Esophagus muscularis mucosa (tissue), 4 donors: ENCODE measurements at regions not wholly inside any gene's neighbourhood (a gene's known extent, or its start where the extent isn't known, plus 50 kb on each side); places are given as distances from the start of the nearest gene placed in this dataset.
"Not testable (repeated sequence)": the region's sequence is repeated elsewhere in the genome, so short reads cannot be mapped to it uniquely, and the experiment has no call there.

ENCODE experiments used
- DNase-seq: peaks from one replicate; pipeline ENCODE4 v3.0.0-alpha.2; 2017; ENCODE audit errors: extremely low spot score
- H3K27ac ChIP-seq, 4 donors: fragments of 200-600 bp; sonication (generic); replicated peaks in 1 of 4; 1 replicate in 3 of 4; 2 replicates in 1 of 4; pipeline ENCODE4 v1.5.1; 2016 to 2019; ENCODE audit warnings: mild to moderate bottlenecking in 1 of 4
- H3K27me3 ChIP-seq, 4 donors: fragments of 200-600 bp; sonication (generic); one replicate each; pipeline versions ENCODE4 v1.5.1 to v1.6.0; 2016 to 2019
- H3K36me3 ChIP-seq, 4 donors: fragments of 200-600 bp; sonication (generic); one replicate each; pipeline ENCODE4 v1.5.1; 2016 to 2019
- H3K4me1 ChIP-seq, 4 donors: fragments of 200-600 bp; sonication (generic); one replicate each; pipeline ENCODE4 v1.5.1; 2016 to 2019
- H3K4me3 ChIP-seq, 4 donors: fragments of 200-600 bp; sonication (generic); 1 replicate in 2 of 4; 2 replicates in 2 of 4; pipeline ENCODE4 v1.5.1; 2016 to 2019; ENCODE audit warnings: mild to moderate bottlenecking in 4 of 4, moderate library complexity in 1 of 4
- H3K9me3 ChIP-seq, 4 donors: fragments of 200-600 bp; sonication (generic); 1 replicate in 3 of 4; 2 replicates in 1 of 4; pipeline ENCODE4 v1.5.1; 2016 to 2019
- WGBS: methylation state at CpG from one replicate; pipeline ENCODE4 v1.1.5; 2018; 5-methylcytosine and 5-hydroxymethylcytosine counted together
- intact Hi-C: fragments of 100-400 bp; cut with DNase I; formaldehyde crosslinking; loops from one replicate; pipeline ENCODE4 v1.15.1; 2023

GRCh38 chr15:30688684-30689083 lies 62.8 kb downstream of the ARHGAP11B start:
- WGBS = 93% methylated on average over 5 of the region's 5 CpGs
- H3K27me3 ChIP-seq, H3K4me3 ChIP-seq, H3K36me3 ChIP-seq, H3K27ac ChIP-seq, intact Hi-C loops, H3K4me1 ChIP-seq, H3K9me3 ChIP-seq: not testable (repeated sequence)
- DNase-seq = peak; percentile 70

DNA sequence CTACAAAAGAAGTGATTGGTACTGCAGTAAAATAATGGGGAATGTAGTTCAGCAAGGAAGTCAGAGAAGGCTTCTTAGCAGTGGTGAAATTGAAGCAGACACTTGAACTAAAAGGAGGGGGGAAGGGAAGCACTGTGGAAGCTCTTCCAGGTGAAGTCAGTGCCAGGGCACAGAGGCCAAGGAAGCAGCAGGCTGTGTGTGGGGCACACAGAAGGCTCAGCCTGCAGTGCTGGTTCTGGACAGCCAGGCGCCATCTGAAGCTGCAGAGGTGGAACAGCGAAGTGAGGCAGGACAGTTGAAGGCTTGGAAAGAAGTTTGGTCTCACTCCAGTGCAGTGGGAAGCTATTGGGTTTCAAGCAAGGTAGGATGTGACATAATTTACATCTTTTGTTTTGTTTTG lies 64.2 kb downstream of the ARHGAP11B start:
- 97% methylated on average over 2 of the region's 2 CpGs for WGBS
- intact Hi-C loops, H3K4me1 ChIP-seq, DNase-seq, H3K27me3 ChIP-seq, H3K4me3 ChIP-seq, H3K36me3 ChIP-seq, H3K9me3 ChIP-seq, H3K27ac ChIP-seq: not testable (repeated sequence)

DNA sequence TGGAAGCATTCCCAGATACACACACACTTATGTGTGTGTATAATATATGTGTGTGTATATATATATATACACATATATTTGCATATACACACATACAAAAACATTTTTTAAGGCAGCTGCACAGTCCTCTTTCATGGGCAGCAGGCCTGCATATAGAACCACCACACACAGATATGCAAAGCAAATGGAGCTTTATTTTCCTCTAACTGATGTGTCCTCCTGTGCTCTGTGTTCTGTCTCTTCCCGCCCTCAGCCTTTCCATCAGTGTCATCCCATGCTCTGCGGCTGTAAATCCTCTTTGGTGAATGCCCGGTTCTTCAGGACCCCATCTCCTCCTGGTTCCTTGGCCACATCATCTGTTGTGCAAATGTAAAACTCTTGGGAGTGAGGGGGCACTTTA lies 69.9 kb downstream of the ARHGAP11B start:
- H3K4me1 ChIP-seq, DNase-seq, H3K4me3 ChIP-seq, H3K27ac ChIP-seq, intact Hi-C loops, H3K36me3 ChIP-seq, H3K9me3 ChIP-seq, H3K27me3 ChIP-seq: not testable (repeated sequence)
- WGBS = no CpG with 5 or more reads among the region's 3 CpGs

GRCh38 chr15:30696439-30697314 lies 70.7 kb downstream of the ARHGAP11B start:
- WGBS = 95% methylated on average over 5 of the region's 15 CpGs
- H3K9me3 ChIP-seq, H3K4me1 ChIP-seq, H3K27ac ChIP-seq, intact Hi-C loops, H3K36me3 ChIP-seq, H3K4me3 ChIP-seq, H3K27me3 ChIP-seq, DNase-seq: not testable (repeated sequence)

DNA sequence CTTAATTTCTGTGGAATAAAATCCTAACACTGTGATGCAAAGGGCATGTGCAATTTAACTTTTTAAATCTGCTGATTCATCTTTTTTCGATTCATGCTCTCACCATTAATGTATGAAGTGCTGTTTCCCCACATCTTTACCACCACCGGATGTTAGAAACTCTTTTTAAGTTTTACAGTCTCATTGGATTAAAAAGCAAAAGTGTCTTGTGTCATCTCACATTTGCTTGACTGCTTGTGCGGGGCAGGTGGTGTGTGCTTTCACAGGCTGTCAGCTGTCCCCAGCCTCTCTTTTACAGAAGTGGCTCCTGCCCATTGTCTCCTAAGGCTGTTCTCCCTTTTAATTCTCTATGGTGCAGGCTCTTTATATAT lies 71.4 kb downstream of the ARHGAP11B start:
- H3K4me1 ChIP-seq, H3K9me3 ChIP-seq, DNase-seq, H3K27me3 ChIP-seq, intact Hi-C loops, H3K27ac ChIP-seq, H3K4me3 ChIP-seq, H3K36me3 ChIP-seq: not testable (repeated sequence)
- WGBS = 87% methylated on average over 2 of the region's 3 CpGs

GRCh38 chr15:30700006-30700597 lies 74.2 kb downstream of the ARHGAP11B start:
- DNase-seq, H3K4me1 ChIP-seq, H3K4me3 ChIP-seq, intact Hi-C loops, H3K9me3 ChIP-seq, H3K27me3 ChIP-seq, H3K36me3 ChIP-seq, H3K27ac ChIP-seq: not testable (repeated sequence)
- 57% methylated on average over 4 of the region's 7 CpGs for WGBS

DNA sequence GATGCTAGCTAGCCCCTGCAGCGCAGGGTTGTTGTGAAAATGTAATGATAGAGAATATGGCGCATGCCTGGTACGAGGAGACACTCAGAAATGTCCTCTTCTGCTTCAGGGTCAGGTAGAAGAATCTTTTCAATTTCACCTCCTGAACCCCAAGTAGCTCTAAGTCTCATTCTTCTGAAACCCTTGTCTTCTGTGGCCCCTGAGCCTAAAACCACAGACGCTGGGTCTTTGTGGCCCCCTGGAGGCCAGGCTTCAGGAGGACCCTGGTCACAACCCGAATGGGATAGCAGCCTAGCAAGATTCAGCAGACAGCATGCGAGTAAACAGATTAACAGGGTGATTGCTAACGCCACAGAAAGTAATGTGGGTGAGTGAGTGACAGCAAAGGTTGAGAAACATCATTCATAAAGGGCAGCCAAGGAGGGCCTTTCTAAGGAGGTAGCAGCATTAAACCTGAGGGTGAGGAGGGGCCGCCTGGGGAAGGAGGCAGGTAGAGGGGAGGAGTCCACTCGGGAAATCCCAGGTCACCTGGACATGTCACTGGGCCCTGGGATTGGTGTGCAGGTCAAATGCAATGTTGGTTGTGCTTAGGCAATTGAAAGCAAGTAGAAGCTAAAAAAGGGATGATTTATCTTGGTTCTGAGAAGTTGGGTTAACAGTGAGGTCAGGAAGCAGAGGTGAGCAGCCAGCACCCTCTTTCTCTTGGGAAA lies 82.2 kb downstream of the ARHGAP11B start:
- H3K4me1 ChIP-seq, H3K9me3 ChIP-seq, H3K27ac ChIP-seq, DNase-seq, intact Hi-C loops, H3K4me3 ChIP-seq, H3K27me3 ChIP-seq, H3K36me3 ChIP-seq: not testable (repeated sequence)
- WGBS = 87% methylated on average over 9 of the region's 9 CpGs

GRCh38 chr15:30708809-30709208 lies 82.9 kb downstream of the ARHGAP11B start:
- H3K9me3 ChIP-seq, H3K27ac ChIP-seq, H3K27me3 ChIP-seq, intact Hi-C loops, H3K36me3 ChIP-seq, DNase-seq, H3K4me3 ChIP-seq, H3K4me1 ChIP-seq: not testable (repeated sequence)
- 100% methylated on average over 1 of the region's 7 CpGs for WGBS

- 90% methylated on average over 7 of the region's 7 CpGs for WGBS
- intact Hi-C loops, H3K36me3 ChIP-seq: not testable (repeated sequence)
Observed at GRCh38 chr15:30718038-30718643, 92.2 kb downstream of the ARHGAP11B start.

DNA sequence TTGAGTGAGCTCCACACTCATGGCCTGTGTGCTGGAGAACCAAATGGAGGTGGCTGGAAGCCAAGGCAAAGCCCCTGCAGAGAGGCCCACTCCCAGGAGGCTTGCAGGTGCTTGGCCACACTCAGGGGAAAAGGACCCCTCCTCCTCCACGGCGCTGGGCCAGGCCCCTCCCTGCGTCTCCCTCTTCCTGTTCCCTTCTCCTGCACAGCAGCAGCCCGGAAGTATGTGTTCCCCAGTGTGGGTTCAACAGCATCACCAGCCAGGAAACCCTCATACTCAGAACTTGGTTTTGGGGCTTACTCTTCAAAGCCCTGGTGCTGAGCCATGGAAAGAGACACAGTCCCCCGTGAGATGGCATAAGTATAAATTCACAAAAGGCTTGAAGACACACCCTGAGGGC lies 93.4 kb downstream of the ARHGAP11B start:
- H3K36me3 ChIP-seq, intact Hi-C loops, H3K27ac ChIP-seq, H3K4me3 ChIP-seq, H3K4me1 ChIP-seq, DNase-seq, H3K27me3 ChIP-seq, H3K9me3 ChIP-seq: not testable (repeated sequence)
- 81% methylated on average over 4 of the region's 5 CpGs for WGBS

More at GRCh38 chr15:30718038-30718643, 92.2 kb downstream of the ARHGAP11B start:
- H3K9me3 ChIP-seq, H3K4me3 ChIP-seq, H3K27ac ChIP-seq, DNase-seq, H3K4me1 ChIP-seq, H3K27me3 ChIP-seq: not testable (repeated sequence)

DNA sequence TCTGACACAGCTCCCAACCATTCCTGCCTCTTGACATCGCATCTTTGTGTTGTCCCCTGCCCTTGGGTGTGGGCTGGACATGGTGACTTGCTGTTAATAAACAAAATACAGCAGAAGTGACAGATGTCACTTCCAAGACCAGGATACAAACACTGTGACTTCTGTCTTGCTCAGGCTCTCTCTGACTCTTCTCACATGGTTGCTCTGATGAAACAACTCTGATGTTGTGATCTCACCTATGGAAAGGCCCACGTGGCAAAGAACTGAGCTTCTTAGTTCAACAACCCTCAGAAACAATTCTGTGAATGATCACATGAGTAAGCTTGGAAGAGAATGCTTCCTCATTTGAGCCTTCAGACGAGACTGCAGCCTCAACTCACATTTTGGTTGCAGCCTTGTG lies 94.9 kb downstream of the ARHGAP11B start:
- H3K27me3 ChIP-seq, H3K4me3 ChIP-seq, H3K4me1 ChIP-seq, DNase-seq, H3K9me3 ChIP-seq, intact Hi-C loops, H3K36me3 ChIP-seq, H3K27ac ChIP-seq: not testable (repeated sequence)
- 79% methylated on average over 2 of the region's 3 CpGs for WGBS

GRCh38 chr15:30721529-30721928 lies 95.6 kb downstream of the ARHGAP11B start:
- H3K9me3 ChIP-seq, intact Hi-C loops, H3K4me3 ChIP-seq, DNase-seq, H3K36me3 ChIP-seq, H3K4me1 ChIP-seq, H3K27me3 ChIP-seq, H3K27ac ChIP-seq: not testable (repeated sequence)
- WGBS = 78% methylated on average over 2 of the region's 2 CpGs
